NCI-H345 (cell line): ENCODE measurements at regions not wholly inside any gene's neighbourhood (a gene's known extent, or its start where the extent isn't known, plus 50 kb on each side); places are given as distances from the start of the nearest gene placed in this dataset.

Experiments used
- DNase-seq: peaks from one replicate; lab custom pipeline; 2025; lab: John Stamatoyannopoulos, UW

- no peak for DNase-seq
Observed at GRCh38 chr4:179584101-179584500, 2141.9 kb upstream of the AGA start.

GRCh38 chr4:179585761-179586160 is 2143.5 kb upstream of the AGA start:
- DNase-seq = no peak

- no peak for DNase-seq
Observed at GRCh38 chr4:179586460-179586859, 2144.2 kb upstream of the AGA start.

GRCh38 chr4:179595671-179596410 is 2153.6 kb upstream of the AGA start:
- DNase-seq = no peak

GRCh38 chr4:179596621-179597020 is 2154.4 kb upstream of the AGA start:
- DNase-seq = no peak

- no peak for DNase-seq
Observed at GRCh38 chr4:179597301-179597700, 2155.1 kb upstream of the AGA start.

GRCh38 chr4:179601671-179602070 is 2159.4 kb upstream of the AGA start:
- DNase-seq = no peak

GRCh38 chr4:179605196-179605595 is 2163.0 kb upstream of the AGA start:
- DNase-seq = no peak

- DNase-seq = no peak
Observed at GRCh38 chr4:179607003-179607402, 2164.8 kb upstream of the AGA start.

GRCh38 chr4:179615704-179616103 is 2173.5 kb upstream of the AGA start:
- no peak for DNase-seq

GRCh38 chr4:179618966-179619365 is 2176.7 kb upstream of the AGA start:
- DNase-seq = no peak

- no peak for DNase-seq
Observed at GRCh38 chr4:179624768-179625181, 2182.5 kb upstream of the AGA start.

- DNase-seq = no peak
Observed at GRCh38 chr4:179625406-179625805, 2183.2 kb upstream of the AGA start.

GRCh38 chr4:179626687-179627086 is 2184.4 kb upstream of the AGA start:
- DNase-seq = no peak

GRCh38 chr4:179631321-179631720 is 2189.1 kb upstream of the AGA start:
- no peak for DNase-seq

GRCh38 chr4:179634862-179635261 is 2192.6 kb upstream of the AGA start:
- DNase-seq = no peak

GRCh38 chr4:179662522-179662921 is 2220.3 kb upstream of the AGA start:
- no peak for DNase-seq

GRCh38 chr4:179663641-179664429 is 2221.6 kb upstream of the AGA start:
- no peak for DNase-seq

GRCh38 chr4:179664430-179665027 is 2222.3 kb upstream of the AGA start:
- no peak for DNase-seq

GRCh38 chr4:179666226-179666625 is 2224.0 kb upstream of the AGA start:
- no peak for DNase-seq

GRCh38 chr4:179671609-179672008 is 2229.4 kb upstream of the AGA start:
- no peak for DNase-seq

- no peak for DNase-seq
Observed at GRCh38 chr4:179678093-179678814, 2236.0 kb upstream of the AGA start.
